HEK293 (cell line): ENCODE measurements at regions not wholly inside any gene's neighbourhood (a gene's known extent, or its start where the extent isn't known, plus 50 kb on each side); places are given as distances from the start of the nearest gene placed in this dataset.

Experiments
- YY1 ChIP-seq: fragments of 450-650 bp; formaldehyde crosslinking; IDR thresholded peaks from 2 replicates; pipeline ENCODE4 v1.5.1; 2018; ENCODE audit warnings: missing biosample characterization, missing genetic modification characterization
- ZBTB11 ChIP-seq: fragments of 450-650 bp; formaldehyde crosslinking; conservative IDR thresholded peaks from 2 replicates; pipeline ENCODE4 v1.5.1; 2016; ENCODE audit warnings: low read depth, missing biosample characterization, missing genetic modification characterization
- ZBTB21 ChIP-seq: fragments of 450-650 bp; formaldehyde crosslinking; IDR thresholded peaks from 2 replicates; pipeline ENCODE4 v1.5.1; 2017; ENCODE audit warnings: missing biosample characterization, missing genetic modification characterization
- ZFP41 ChIP-seq: fragments of 450-650 bp; formaldehyde crosslinking; IDR thresholded peaks from 2 replicates; pipeline ENCODE4 v1.5.1; 2016; ENCODE audit warnings: missing biosample characterization, missing genetic modification characterization, borderline replicate concordance

DNA sequence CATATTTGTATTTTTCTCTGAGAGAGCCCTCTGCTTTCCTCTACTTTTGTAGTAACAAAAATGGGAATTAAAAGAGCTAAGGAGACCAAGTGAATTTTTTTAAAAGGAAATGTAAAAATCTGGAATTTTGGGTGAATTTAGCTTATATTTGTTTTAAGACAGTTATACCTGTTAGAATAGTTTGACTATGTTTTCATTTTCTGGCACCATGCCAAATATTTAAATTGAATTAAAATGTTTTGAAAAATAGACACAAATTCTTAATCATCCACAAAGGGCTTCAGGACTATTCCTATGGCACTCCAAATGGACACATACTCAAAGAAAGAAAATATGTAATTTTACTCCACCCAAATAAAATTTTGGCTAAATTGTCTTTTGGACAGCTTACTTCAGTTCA lies 209.6 kb downstream of the SH3BGRL start:
- TF ChIP-seq ZBTB11 (tag by site-specific recombination) (no peak), ZFP41 (tag by site-specific recombination) (no peak), YY1 (tag by site-specific recombination) (no peak), ZBTB21 (tag by site-specific recombination) (no peak)
